ENCODE measurements at regions not wholly inside any gene's neighbourhood (a gene's known extent, or its start where the extent isn't known, plus 50 kb on each side); places are given as distances from the start of the nearest gene placed in this dataset.

DNA sequence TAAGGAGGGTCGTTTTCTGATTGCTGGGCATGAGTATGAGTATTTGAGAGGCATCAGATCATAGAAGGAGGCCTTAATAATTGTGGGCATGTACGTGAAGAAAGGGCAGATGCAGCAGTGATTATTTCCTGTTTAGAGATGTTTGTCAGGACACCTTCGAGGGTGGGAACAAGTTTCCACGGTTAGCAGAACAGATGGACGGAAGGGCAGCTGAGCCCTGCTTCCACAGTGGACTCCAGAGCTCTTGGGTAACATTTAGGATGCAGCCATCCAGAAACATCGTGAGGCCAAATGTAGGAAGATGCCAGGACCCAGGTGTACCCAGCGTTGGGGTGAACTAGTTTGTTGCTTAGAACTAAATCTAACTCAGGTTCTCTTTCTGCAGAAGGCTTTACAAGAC, 231.3 kb upstream of the FAT1 start:
- H3K36me3 Mint-ChIP-seq, result no peaks in the 10 kb centered on the region
- no peak for DNase-seq
- H3K27me3 ChIP-seq (ENCODE audit: insufficient read depth, low read length), result no peaks in the 10 kb centered on the region
- POLR2A ChIA-PET (ENCODE audit: partially characterized antibody), result interaction anchor here (0.6 kb wide), 1 partner anchor 26 kb away, joined by 3 read pairs; no protein-coding TSS in a partner anchor
- no peaks in the 10 kb centered on the region for H3K4me1 ChIP-seq (ENCODE audit: insufficient read depth, low read length)
- no peak overlapping the region for H3K27ac Mint-ChIP-seq
- intact Hi-C loops (cut with micrococcal nuclease), result no loop called here
- H3K4me3 Mint-ChIP-seq, result no peak overlapping the region
- no peak overlapping the region for H3K27ac ChIP-seq (ENCODE audit: low read depth, low read length)
- H3K9me3 Mint-ChIP-seq, result peaks cover 0 to 21% (median 5%) of the 10 kb centered on the region in 8 donors
- H3K36me3 ChIP-seq (ENCODE audit: insufficient read depth, low read length), result no peaks in the 10 kb centered on the region
- no peaks in the 10 kb centered on the region for H3K9me3 ChIP-seq (ENCODE audit: control insufficient read depth in 1 of 2, low read length in 2 of 2)
- no peaks in the 10 kb centered on the region for H3K27me3 Mint-ChIP-seq
- CTCF ChIA-PET (ENCODE audit: partially characterized antibody), result no interaction called here
- H3K4me3 ChIP-seq (ENCODE audit: low read length in 2 of 2), result no peak overlapping the region
- H3K4me1 Mint-ChIP-seq, result no peaks in the 10 kb centered on the region

DNA sequence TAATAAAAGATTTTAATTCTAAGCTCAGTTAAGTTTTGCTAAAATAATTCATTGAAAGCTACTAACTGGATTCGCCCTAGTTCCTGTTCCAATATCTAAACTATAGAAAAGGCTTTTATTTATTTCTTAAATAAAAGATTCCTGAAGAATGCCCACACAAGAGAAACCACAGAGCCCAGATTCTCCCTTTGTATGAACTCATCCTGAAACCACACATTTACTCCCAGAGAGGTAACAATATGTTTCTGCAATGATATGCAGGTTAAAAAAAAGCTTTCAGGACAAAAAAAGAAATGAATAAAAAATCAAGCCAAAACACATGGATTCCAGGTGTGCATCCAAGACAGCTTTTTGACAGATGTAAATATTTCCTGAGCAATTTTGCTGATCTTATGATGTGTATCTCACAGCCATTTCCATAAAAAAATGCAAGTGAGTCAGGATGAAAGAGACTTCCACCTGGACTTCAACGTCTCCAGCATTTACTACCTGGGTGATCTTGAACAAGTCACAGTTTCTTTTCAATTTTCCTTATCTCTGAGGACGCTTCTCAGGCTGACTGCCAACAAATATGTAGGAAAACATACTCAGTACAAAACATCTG, 234.4 kb upstream of the FAT1 start:
- intact Hi-C loops (cut with micrococcal nuclease), result no loop called here
- Histone ChIP-seq H3K36me3 (ENCODE audit: insufficient read depth, low read length) (no peaks in the 10 kb centered on the region), H3K9me3 (ENCODE audit: control insufficient read depth in 1 of 2, low read length in 2 of 2) (no peaks in the 10 kb centered on the region), H3K4me3 (ENCODE audit: low read length in 2 of 2) (no peak overlapping the region), H3K27ac (ENCODE audit: low read depth, low read length) (no peak overlapping the region), H3K27me3 (ENCODE audit: insufficient read depth, low read length) (no peaks in the 10 kb centered on the region), H3K4me1 (ENCODE audit: insufficient read depth, low read length) (no peaks in the 10 kb centered on the region)
- POLR2A ChIA-PET (ENCODE audit: partially characterized antibody), result no interaction called here
- DNase-seq, result no peak
- Mint-ChIP-seq H3K36me3 (no peaks in the 10 kb centered on the region), H3K9me3 (peaks cover 0 to 20% (median 4%) of the 10 kb centered on the region in 8 donors), H3K4me1 (no peaks in the 10 kb centered on the region), H3K27me3 (no peaks in the 10 kb centered on the region), H3K27ac (no peak overlapping the region), H3K4me3 (no peak overlapping the region)
- CTCF ChIA-PET (ENCODE audit: partially characterized antibody), result no interaction called here

GRCh38 chr4:186958726-186959350, 235.2 kb upstream of the FAT1 start:
- CTCF ChIA-PET (ENCODE audit: partially characterized antibody), result no interaction called here
- H3K27me3 Mint-ChIP-seq, result no peaks in the 10 kb centered on the region
- H3K4me1 ChIP-seq (ENCODE audit: insufficient read depth, low read length), result no peaks in the 10 kb centered on the region

GRCh38 chr4:186979961-186980745, 256.5 kb upstream of the FAT1 start:
- Histone ChIP-seq H3K36me3 (ENCODE audit: insufficient read depth, low read length) (no peaks in the 10 kb centered on the region), H3K9me3 (ENCODE audit: control insufficient read depth in 1 of 2, low read length in 2 of 2) (no peaks in the 10 kb centered on the region), H3K4me3 (ENCODE audit: low read length in 2 of 2) (no peak overlapping the region), H3K4me1 (ENCODE audit: insufficient read depth, low read length) (no peaks in the 10 kb centered on the region), H3K27me3 (ENCODE audit: insufficient read depth, low read length) (no peaks in the 10 kb centered on the region), H3K27ac (ENCODE audit: low read depth, low read length) (no peak overlapping the region)
- DNase-seq, result no peak
- ChIA-PET CTCF (ENCODE audit: partially characterized antibody) (no interaction called here), POLR2A (ENCODE audit: partially characterized antibody) (no interaction called here)
- Mint-ChIP-seq H3K4me3 (no peak overlapping the region), H3K9me3 (peaks cover 0 to 8% (median 0%) of the 10 kb centered on the region in 8 donors), H3K27me3 (no peaks in the 10 kb centered on the region), H3K36me3 (no peaks in the 10 kb centered on the region), H3K27ac (no peak overlapping the region), H3K4me1 (no peaks in the 10 kb centered on the region)
- intact Hi-C loops (cut with micrococcal nuclease), result no loop called here

More at GRCh38 chr4:186958726-186959350, 235.2 kb upstream of the FAT1 start:
- Histone ChIP-seq H3K27me3 (ENCODE audit: insufficient read depth, low read length) (no peaks in the 10 kb centered on the region), H3K9me3 (ENCODE audit: control insufficient read depth in 1 of 2, low read length in 2 of 2) (no peaks in the 10 kb centered on the region), H3K36me3 (ENCODE audit: insufficient read depth, low read length) (no peaks in the 10 kb centered on the region), H3K27ac (ENCODE audit: low read depth, low read length) (no peak overlapping the region), H3K4me3 (ENCODE audit: low read length in 2 of 2) (no peak overlapping the region)
- POLR2A ChIA-PET (ENCODE audit: partially characterized antibody), result no interaction called here
- no peaks in the 10 kb centered on the region for H3K4me1 Mint-ChIP-seq
- no peak overlapping the region for H3K4me3 Mint-ChIP-seq
- no peaks in the 10 kb centered on the region for H3K36me3 Mint-ChIP-seq
- DNase-seq, result no peak
- no peak overlapping the region for H3K27ac Mint-ChIP-seq
- peaks cover 0 to 16% (median 4%) of the 10 kb centered on the region in 8 donors for H3K9me3 Mint-ChIP-seq
- intact Hi-C loops (cut with micrococcal nuclease), result no loop called here

GRCh38 chr4:186981161-186981560, 257.5 kb upstream of the FAT1 start:
- H3K27me3 ChIP-seq (ENCODE audit: insufficient read depth, low read length), result no peaks in the 10 kb centered on the region
- H3K27ac ChIP-seq (ENCODE audit: low read depth, low read length), result no peak overlapping the region
- H3K27me3 Mint-ChIP-seq, result no peaks in the 10 kb centered on the region
- no peaks in the 10 kb centered on the region for H3K4me1 ChIP-seq (ENCODE audit: insufficient read depth, low read length)
- no peak overlapping the region for H3K27ac Mint-ChIP-seq
- no peak overlapping the region for H3K4me3 Mint-ChIP-seq
- peaks cover 0 to 6% (median 0%) of the 10 kb centered on the region in 8 donors for H3K9me3 Mint-ChIP-seq
- H3K36me3 ChIP-seq (ENCODE audit: insufficient read depth, low read length), result no peaks in the 10 kb centered on the region
- no peaks in the 10 kb centered on the region for H3K4me1 Mint-ChIP-seq
- ChIA-PET POLR2A (ENCODE audit: partially characterized antibody) (no interaction called here), CTCF (ENCODE audit: partially characterized antibody) (no interaction called here)
- H3K9me3 ChIP-seq (ENCODE audit: control insufficient read depth in 1 of 2, low read length in 2 of 2), result no peaks in the 10 kb centered on the region
- H3K36me3 Mint-ChIP-seq, result no peaks in the 10 kb centered on the region
- H3K4me3 ChIP-seq (ENCODE audit: low read length in 2 of 2), result no peak overlapping the region
- intact Hi-C loops (cut with micrococcal nuclease), result no loop called here
- DNase-seq, result no peak

DNA sequence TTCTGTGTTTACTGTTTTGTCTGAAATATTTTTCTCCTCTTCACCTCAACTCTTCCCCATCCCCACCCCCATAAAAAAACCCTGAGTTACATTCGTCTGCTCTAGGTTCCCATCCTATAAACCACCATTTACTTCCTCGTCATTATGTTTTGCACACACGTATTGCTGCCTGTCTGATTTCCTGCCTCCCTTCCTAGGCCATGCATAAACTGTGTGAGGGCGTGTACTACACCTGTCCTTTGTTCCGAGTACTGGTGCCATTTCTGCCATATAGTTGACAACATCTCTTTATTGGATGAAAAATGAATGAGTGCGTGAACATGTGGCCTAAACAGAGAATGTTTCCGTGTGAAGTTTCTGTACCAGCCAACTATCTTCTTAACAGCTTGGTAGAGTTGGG, 258.5 kb upstream of the FAT1 start:
- Mint-ChIP-seq H3K27me3 (no peaks in the 10 kb centered on the region), H3K27ac (no peak overlapping the region), H3K4me1 (no peaks in the 10 kb centered on the region), H3K36me3 (no peaks in the 10 kb centered on the region), H3K9me3 (peaks cover 0 to 14% (median 0%) of the 10 kb centered on the region in 8 donors), H3K4me3 (no peak overlapping the region)
- Histone ChIP-seq H3K9me3 (ENCODE audit: control insufficient read depth in 1 of 2, low read length in 2 of 2) (no peaks in the 10 kb centered on the region), H3K36me3 (ENCODE audit: insufficient read depth, low read length) (no peaks in the 10 kb centered on the region), H3K4me3 (ENCODE audit: low read length in 2 of 2) (no peak overlapping the region), H3K27me3 (ENCODE audit: insufficient read depth, low read length) (no peaks in the 10 kb centered on the region), H3K4me1 (ENCODE audit: insufficient read depth, low read length) (no peaks in the 10 kb centered on the region), H3K27ac (ENCODE audit: low read depth, low read length) (no peak overlapping the region)
- ChIA-PET CTCF (ENCODE audit: partially characterized antibody) (no interaction called here), POLR2A (ENCODE audit: partially characterized antibody) (no interaction called here)
- DNase-seq, result no peak
- intact Hi-C loops (cut with micrococcal nuclease), result no loop called here

- H3K4me3 ChIP-seq (ENCODE audit: low read length in 2 of 2), result no peak overlapping the region
- no peaks in the 10 kb centered on the region for H3K36me3 ChIP-seq (ENCODE audit: insufficient read depth, low read length)
- no peak overlapping the region for H3K27ac Mint-ChIP-seq
- no peak overlapping the region for H3K27ac ChIP-seq (ENCODE audit: low read depth, low read length)
- H3K9me3 Mint-ChIP-seq, result peaks cover 0 to 20% (median 2%) of the 10 kb centered on the region in 8 donors
- intact Hi-C loops (cut with micrococcal nuclease), result no loop called here
- DNase-seq, result no peak
- H3K9me3 ChIP-seq (ENCODE audit: control insufficient read depth in 1 of 2, low read length in 2 of 2), result no peaks in the 10 kb centered on the region
- H3K27me3 ChIP-seq (ENCODE audit: insufficient read depth, low read length), result no peaks in the 10 kb centered on the region
- no peaks in the 10 kb centered on the region for H3K4me1 ChIP-seq (ENCODE audit: insufficient read depth, low read length)
- ChIA-PET POLR2A (ENCODE audit: partially characterized antibody) (no interaction called here), CTCF (ENCODE audit: partially characterized antibody) (no interaction called here)
- no peak overlapping the region for H3K4me3 Mint-ChIP-seq
- H3K36me3 Mint-ChIP-seq, result no peaks in the 10 kb centered on the region
- H3K4me1 Mint-ChIP-seq, result no peaks in the 10 kb centered on the region
- no peaks in the 10 kb centered on the region for H3K27me3 Mint-ChIP-seq
Measured at GRCh38 chr4:186984105-186984644, 260.5 kb upstream of the FAT1 start.

Measured in CD4-positive, alpha-beta memory T cell (primary cell).